Liver (tissue), 8 donors: ENCODE measurements at regions not wholly inside any gene's neighbourhood (a gene's known extent, or its start where the extent isn't known, plus 50 kb on each side); places are given as distances from the start of the nearest gene placed in this dataset.

Experiments
- DNase-seq: peaks from one replicate; pipeline ENCODE4 v3.0.0-alpha.2; 2017; ENCODE audit warnings: low spot score
- H3K27ac ChIP-seq, 2 donors: one replicate each; pipeline ENCODE4 v1.7.0; 2013; ENCODE audit warnings: inconsistent platforms in 2 of 2, low read length in 2 of 2, control low read depth in 1 of 2, low read depth in 1 of 2, mild to moderate bottlenecking in 1 of 2
- H3K27me3 ChIP-seq, 4 donors: one replicate each; pipeline versions ENCODE4 v1.6.1 to v1.7.0; 2013; ENCODE audit warnings: low read length in 3 of 4, inconsistent platforms in 1 of 4, mild to moderate bottlenecking in 1 of 4, moderate library complexity in 1 of 4; ENCODE audit not compliant: control insufficient read depth in 4 of 4, insufficient read depth in 4 of 4
- H3K36me3 ChIP-seq, 4 donors: one replicate each; pipeline versions ENCODE4 v1.6.1 to v1.7.0; 2013; ENCODE audit warnings: low read length in 3 of 4, mild to moderate bottlenecking in 3 of 4, low read depth in 1 of 4, moderate library complexity in 1 of 4; ENCODE audit not compliant: control insufficient read depth in 4 of 4, insufficient read depth in 3 of 4
- H3K4me1 ChIP-seq, 4 donors: one replicate each; pipeline versions ENCODE4 v1.6.1 to v1.7.0; 2013; ENCODE audit warnings: low read length in 3 of 4, mild to moderate bottlenecking in 3 of 4, moderate library complexity in 1 of 4; ENCODE audit not compliant: control insufficient read depth in 4 of 4, insufficient read depth in 4 of 4
- H3K4me3 ChIP-seq, 3 donors: one replicate each; pipeline versions ENCODE4 v1.6.1 to v1.7.0; 2013; ENCODE audit warnings: low read length in 3 of 3, control low read depth in 1 of 3, low read depth in 1 of 3, mild to moderate bottlenecking in 1 of 3
- H3K9ac ChIP-seq, 2 donors: one replicate each; pipeline ENCODE4 v1.7.0; 2013; ENCODE audit warnings: low read length in 2 of 2, mild to moderate bottlenecking in 2 of 2, moderate library complexity in 2 of 2, control low read depth in 1 of 2, low read depth in 1 of 2
- H3K9me3 ChIP-seq, 4 donors: one replicate each; pipeline versions ENCODE4 v1.6.1 to v1.7.0; 2013; ENCODE audit warnings: low read length in 3 of 4; ENCODE audit not compliant: control insufficient read depth in 4 of 4
- CTCF ChIP-seq: fragments of 150-350 bp; IDR thresholded peaks from 2 replicates; pipeline ENCODE4 v1.5.1; 2017; ENCODE audit warnings: improper control_type of control experiment, low read depth, low read length; ENCODE audit not compliant: missing input control
- EGR1 ChIP-seq, 2 donors: IDR thresholded peaks; 2 replicates each; pipeline ENCODE4 v1.6.1; 2016 to 2018; ENCODE audit warnings: antibody characterized with exemption in 2 of 2, low read depth in 2 of 2
- FOXA1 ChIP-seq: IDR thresholded peaks from 2 replicates; pipeline ENCODE4 v1.6.1; 2016; ENCODE audit warnings: antibody characterized with exemption
- GABPA ChIP-seq, 2 donors: IDR thresholded peaks in 1 of 2; conservative IDR thresholded peaks in 1 of 2; 2 replicates each; pipeline ENCODE4 v1.6.1; 2016; ENCODE audit warnings: antibody characterized with exemption in 2 of 2, mild to moderate bottlenecking in 1 of 2, moderate library complexity in 1 of 2
- HNF4A ChIP-seq, 2 donors: conservative IDR thresholded peaks; 2 replicates each; pipeline ENCODE4 v1.6.1; 2016; ENCODE audit warnings: antibody characterized with exemption in 2 of 2, mild to moderate bottlenecking in 2 of 2
- HNF4G ChIP-seq: IDR thresholded peaks from 2 replicates; pipeline ENCODE4 v1.6.1; 2016; ENCODE audit warnings: antibody characterized with exemption
- RAD21 ChIP-seq, 2 donors: IDR thresholded peaks; 2 replicates each; pipeline ENCODE4 v1.6.1; 2016; ENCODE audit warnings: antibody characterized with exemption in 2 of 2, mild to moderate bottlenecking in 2 of 2
- RXRA ChIP-seq, 2 donors: IDR thresholded peaks; 2 replicates each; pipeline ENCODE4 v1.6.1; 2017 to 2018; ENCODE audit warnings: antibody characterized with exemption in 2 of 2, mild to moderate bottlenecking in 1 of 2
- SP1 ChIP-seq: IDR thresholded peaks from 2 replicates; pipeline ENCODE4 v1.6.1; 2018; ENCODE audit warnings: antibody characterized with exemption, mild to moderate bottlenecking
- TAF1 ChIP-seq: conservative IDR thresholded peaks from 2 replicates; pipeline ENCODE4 v1.6.1; 2016; ENCODE audit warnings: antibody characterized with exemption, mild to moderate bottlenecking
- YY1 ChIP-seq: IDR thresholded peaks from 2 replicates; pipeline ENCODE4 v1.6.1; 2016; ENCODE audit warnings: antibody characterized with exemption, mild to moderate bottlenecking
- whole genome bisulfite sequencing: extraction: QIAGEN DNeasy Blood & Tissue Kit; methylation state at CpG from one replicate; pipeline ENCODE4 v1.1.7; 2013; 5-methylcytosine and 5-hydroxymethylcytosine counted together
- TF ChIP-seq, protein P1 (sequence below): IDR thresholded peaks from 2 replicates; pipeline ENCODE4 v1.6.1; 2016; ENCODE audit warnings: antibody characterized with exemption
- TF ChIP-seq, protein P2 (sequence below): IDR thresholded peaks from 2 replicates; pipeline ENCODE4 v1.6.1; 2016; ENCODE audit warnings: antibody characterized with exemption
- donor health status: healthy.
- donor health status: healthy.
- donor health status: healthy.
- donor health status: healthy.
- donor health status: healthy.

DNA sequence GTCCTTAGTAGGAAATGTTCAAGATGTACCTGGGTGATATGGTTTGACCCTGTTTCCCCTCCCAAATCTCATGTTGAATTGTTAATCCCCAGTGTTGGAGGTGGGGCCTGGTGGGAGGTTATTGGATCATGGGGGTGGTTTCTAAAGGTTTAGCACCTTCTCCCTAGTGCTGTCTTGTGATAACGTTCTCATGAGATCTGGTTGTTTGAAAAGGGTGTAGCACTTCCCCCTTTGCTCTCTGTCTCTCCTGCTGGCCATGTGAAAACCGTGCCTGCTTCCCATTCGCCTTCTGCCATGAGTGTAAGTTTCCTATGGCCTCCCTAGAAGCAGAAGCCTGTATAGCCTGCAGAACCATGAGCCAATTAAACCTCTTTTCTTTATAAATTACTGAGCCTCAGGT lies 353.0 kb upstream of the SFSWAP start:
- DNase-seq: no peak
- Histone ChIP-seq H3K27me3 (no peaks in the 10 kb centered on the region), H3K36me3 (no peaks in the 10 kb centered on the region), H3K9me3 (no peaks in the 10 kb centered on the region), H3K4me3 (no peak overlapping the region), H3K9ac (no peak overlapping the region), H3K4me1 (no peaks in the 10 kb centered on the region), H3K27ac (no peak overlapping the region)
- TF ChIP-seq RAD21 (IDR thresholded peaks at IDR 0.05): no peak
- no peak for TF ChIP-seq HNF4G
- TF ChIP-seq YY1: no peak
- no peak for TF ChIP-seq EGR1 (IDR thresholded peaks at IDR 0.05; ENCODE audit: low read depth in 2 of 2)
- no peak for TF ChIP-seq CTCF
- no peak for TF ChIP-seq TAF1
- no peak for TF ChIP-seq SP1
- TF ChIP-seq RXRA (IDR thresholded peaks at IDR 0.05): no peak
- no peak for TF ChIP-seq GABPA (IDR thresholded peaks at IDR 0.05 in 1 of 2, conservative IDR thresholded peaks at IDR 0.05 in 1 of 2)
- TF ChIP-seq, protein P1, sequence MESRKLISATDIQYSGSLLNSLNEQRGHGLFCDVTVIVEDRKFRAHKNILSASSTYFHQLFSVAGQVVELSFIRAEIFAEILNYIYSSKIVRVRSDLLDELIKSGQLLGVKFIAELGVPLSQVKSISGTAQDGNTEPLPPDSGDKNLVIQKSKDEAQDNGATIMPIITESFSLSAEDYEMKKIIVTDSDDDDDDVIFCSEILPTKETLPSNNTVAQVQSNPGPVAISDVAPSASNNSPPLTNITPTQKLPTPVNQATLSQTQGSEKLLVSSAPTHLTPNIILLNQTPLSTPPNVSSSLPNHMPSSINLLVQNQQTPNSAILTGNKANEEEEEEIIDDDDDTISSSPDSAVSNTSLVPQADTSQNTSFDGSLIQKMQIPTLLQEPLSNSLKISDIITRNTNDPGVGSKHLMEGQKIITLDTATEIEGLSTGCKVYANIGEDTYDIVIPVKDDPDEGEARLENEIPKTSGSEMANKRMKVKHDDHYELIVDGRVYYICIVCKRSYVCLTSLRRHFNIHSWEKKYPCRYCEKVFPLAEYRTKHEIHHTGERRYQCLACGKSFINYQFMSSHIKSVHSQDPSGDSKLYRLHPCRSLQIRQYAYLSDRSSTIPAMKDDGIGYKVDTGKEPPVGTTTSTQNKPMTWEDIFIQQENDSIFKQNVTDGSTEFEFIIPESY: no peak
- TF ChIP-seq, protein P2, sequence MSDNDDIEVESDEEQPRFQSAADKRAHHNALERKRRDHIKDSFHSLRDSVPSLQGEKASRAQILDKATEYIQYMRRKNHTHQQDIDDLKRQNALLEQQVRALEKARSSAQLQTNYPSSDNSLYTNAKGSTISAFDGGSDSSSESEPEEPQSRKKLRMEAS: no peak
- no peak for TF ChIP-seq FOXA1
- no peak for TF ChIP-seq HNF4A (conservative IDR thresholded peaks at IDR 0.05)
- 41% methylated on average over 3 of the region's 3 CpGs for WGBS

DNA sequence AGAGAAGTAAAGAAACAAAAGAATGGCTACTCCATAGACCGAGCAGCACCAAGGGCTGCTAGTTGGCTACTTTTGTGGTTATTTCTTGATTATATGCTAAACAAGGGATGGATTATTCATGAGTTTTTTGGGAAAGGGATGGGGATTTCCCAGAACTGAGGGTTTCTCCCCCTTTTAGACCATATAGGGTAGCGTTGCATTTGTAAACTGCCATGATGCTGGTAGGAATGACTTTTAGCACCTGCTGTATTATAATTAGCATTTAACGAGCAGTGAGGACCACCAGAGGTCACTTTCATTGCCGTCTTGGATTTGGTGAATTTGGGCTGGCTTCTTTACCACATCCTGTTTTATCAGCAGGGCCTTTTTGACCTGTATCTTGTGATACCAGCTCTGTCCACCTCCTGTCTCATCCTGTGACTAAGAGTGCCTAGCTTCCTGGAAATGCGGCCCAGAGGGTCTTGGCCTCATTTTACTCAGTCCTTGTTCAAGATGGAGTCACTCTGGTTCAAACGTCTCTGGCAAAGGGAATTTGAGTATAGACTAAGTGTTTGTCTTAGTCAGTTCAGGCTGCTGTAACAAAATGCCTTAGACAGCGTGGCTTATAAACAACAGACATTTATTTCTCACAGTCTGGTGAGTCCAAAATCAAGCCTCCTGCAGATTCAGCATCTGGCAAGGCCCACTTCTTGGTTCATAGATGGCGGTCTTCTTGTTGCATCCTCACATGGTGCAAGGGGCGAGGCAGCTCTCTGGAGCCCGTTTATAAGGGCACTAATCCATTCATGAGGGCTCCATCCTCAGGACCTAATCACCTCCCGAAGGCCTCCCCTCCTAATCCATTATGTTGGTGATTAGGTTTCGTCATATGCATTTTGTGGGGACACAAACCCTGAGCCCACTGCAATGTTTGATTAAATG lies 348.3 kb upstream of the SFSWAP start:
- Histone ChIP-seq H3K9me3 (no peaks in the 10 kb centered on the region), H3K27ac (no peak overlapping the region), H3K4me1 (no peaks in the 10 kb centered on the region), H3K27me3 (no peaks in the 10 kb centered on the region), H3K36me3 (no peaks in the 10 kb centered on the region), H3K9ac (no peak overlapping the region), H3K4me3 (no peak overlapping the region)
- no peak for DNase-seq
- TF ChIP-seq, protein P1: no peak
- WGBS: 71% methylated on average over 12 of the region's 12 CpGs
